ENCODE measurements at regions not wholly inside any gene's neighbourhood (a gene's known extent, or its start where the extent isn't known, plus 50 kb on each side); places are given as distances from the start of the nearest gene placed in this dataset.

- peaks cover 0 to 5% of the 10 kb centered on the region in 2 donors for H3K4me1 ChIP-seq
- no peak overlapping the region for H3K27ac ChIP-seq
- DNase-seq = no peak
- H3K27me3 ChIP-seq = no peaks in the 10 kb centered on the region
- no peak overlapping the region for H3K4me3 ChIP-seq
- TF ChIP-seq CTCF (IDR thresholded peaks at IDR 0.05) = no peak
- TF ChIP-seq POLR2A (IDR thresholded peaks at IDR 0.05) = no peak
- H3K36me3 ChIP-seq = no peaks in the 10 kb centered on the region
- no peaks in the 10 kb centered on the region for H3K9me3 ChIP-seq
- intact Hi-C loops (cut with DNase I; ENCODE audit: low total_unique reads) = no loop called here
These were observed 191.0 kb upstream of the S1PR3 start for GRCh38 chr9:88800329-88800682.

- peaks cover 0 to 5% of the 10 kb centered on the region in 2 donors for H3K4me1 ChIP-seq
- no peaks in the 10 kb centered on the region for H3K9me3 ChIP-seq
- no peak overlapping the region for H3K4me3 ChIP-seq
- H3K27ac ChIP-seq = no peak overlapping the region
- H3K36me3 ChIP-seq = no peaks in the 10 kb centered on the region
- no peaks in the 10 kb centered on the region for H3K27me3 ChIP-seq
- intact Hi-C loops (cut with DNase I; ENCODE audit: low total_unique reads) = no loop called here
- TF ChIP-seq CTCF (IDR thresholded peaks at IDR 0.05) (no peak), POLR2A (IDR thresholded peaks at IDR 0.05) (no peak)
- DNase-seq = no peak
These were observed 190.0 kb upstream of the S1PR3 start for GRCh38 chr9:88801214-88801796.

- DNase-seq = no peak
- Histone ChIP-seq H3K9me3 (no peaks in the 10 kb centered on the region), H3K27me3 (no peaks in the 10 kb centered on the region), H3K36me3 (no peaks in the 10 kb centered on the region), H3K4me3 (no peak overlapping the region), H3K27ac (no peak overlapping the region), H3K4me1 (peaks cover 0 to 5% of the 10 kb centered on the region in 2 donors)
- intact Hi-C loops (cut with DNase I; ENCODE audit: low total_unique reads) = no loop called here
- TF ChIP-seq POLR2A (IDR thresholded peaks at IDR 0.05) (no peak), CTCF (IDR thresholded peaks at IDR 0.05) (no peak)
These were observed 188.7 kb upstream of the S1PR3 start for GRCh38 chr9:88802533-88802932.

GRCh38 chr9:88803546-88804253 lies 187.6 kb upstream of the S1PR3 start:
- Histone ChIP-seq H3K9me3 (no peaks in the 10 kb centered on the region), H3K4me1 (peaks cover 0 to 5% of the 10 kb centered on the region in 2 donors), H3K27me3 (no peaks in the 10 kb centered on the region), H3K4me3 (no peak overlapping the region), H3K27ac (no peak overlapping the region), H3K36me3 (no peaks in the 10 kb centered on the region)
- intact Hi-C loops (cut with DNase I; ENCODE audit: low total_unique reads) = no loop called here
- TF ChIP-seq POLR2A (IDR thresholded peaks at IDR 0.05) (no peak), CTCF (IDR thresholded peaks at IDR 0.05) (no peak)
- DNase-seq = no peak

- TF ChIP-seq CTCF (IDR thresholded peaks at IDR 0.05) = no peak
- TF ChIP-seq POLR2A (IDR thresholded peaks at IDR 0.05) = no peak
- intact Hi-C loops (cut with DNase I; ENCODE audit: low total_unique reads) = no loop called here
- no peak for DNase-seq
These were observed 187.0 kb upstream of the S1PR3 start for GRCh38 chr9:88804254-88804596.

More at GRCh38 chr9:88804254-88804596, 187.0 kb upstream of the S1PR3 start:
- H3K27me3 ChIP-seq = no peaks in the 10 kb centered on the region
- H3K9me3 ChIP-seq = no peaks in the 10 kb centered on the region
- peaks cover 0 to 5% of the 10 kb centered on the region in 2 donors for H3K4me1 ChIP-seq
- H3K36me3 ChIP-seq = no peaks in the 10 kb centered on the region
- no peak overlapping the region for H3K27ac ChIP-seq
- no peak overlapping the region for H3K4me3 ChIP-seq
